GM12891 (cell line): ENCODE measurements at regions not wholly inside any gene's neighbourhood (a gene's known extent, or its start where the extent isn't known, plus 50 kb on each side); places are given as distances from the start of the nearest gene placed in this dataset.

ENCODE experiments used
- DNase-seq: peaks from one replicate; pipeline ENCODE4 v3.0.0; 2011; ENCODE audit warnings: low spot score; ENCODE audit not compliant: insufficient read length
- FAIRE-seq: peaks from 2 replicates; lab custom pipeline; 2011; peaks lifted over from hg19 to GRCh38; lab: Jason Lieb, UNC
- PAX5 ChIP-seq: IDR thresholded peaks from 2 replicates; pipeline ENCODE4 v1.6.1; 2011; ENCODE audit warnings: low read length, moderate library complexity, mild to moderate bottlenecking; ENCODE audit not compliant: insufficient read depth, severe bottlenecking
- POLR2A ChIP-seq: IDR thresholded peaks from 2 replicates; pipeline ENCODE4 v1.6.1; 2011; ENCODE audit warnings: low read depth, low read length, control low read depth
- POLR2AphosphoS5 ChIP-seq: IDR thresholded peaks from 2 replicates; pipeline ENCODE4 v1.6.1; 2011; ENCODE audit warnings: low read depth, low read length, control low read depth
- POU2F2 ChIP-seq: IDR thresholded peaks from 2 replicates; pipeline ENCODE4 v1.6.1; 2011; ENCODE audit warnings: low read depth, mild to moderate bottlenecking, control low read depth, low read length, moderate library complexity
- SPI1 ChIP-seq: IDR thresholded peaks from 2 replicates; pipeline ENCODE4 v1.6.1; 2011; ENCODE audit warnings: low read depth, low read length, control low read depth
- TAF1 ChIP-seq: IDR thresholded peaks from 2 replicates; pipeline ENCODE4 v1.6.1; 2011; ENCODE audit warnings: low read depth, low read length, control low read depth

- DNase-seq, result no peak
- no peak for TF ChIP-seq POLR2AphosphoS5
- TF ChIP-seq POLR2A, result no peak
- TF ChIP-seq PAX5, result no peak
- TF ChIP-seq TAF1, result no peak
- no peak for TF ChIP-seq SPI1
- no peak for TF ChIP-seq POU2F2
- no peak for FAIRE-seq
Observed at GRCh38 chr11:103749158-103749557, 287.3 kb upstream of the DDI1 start.

- TF ChIP-seq POLR2AphosphoS5, result no peak
- no peak for TF ChIP-seq PAX5
- no peak for TF ChIP-seq TAF1
- no peak for TF ChIP-seq SPI1
- no peak for TF ChIP-seq POLR2A
- no peak for TF ChIP-seq POU2F2
- DNase-seq (no peak), FAIRE-seq (no peak)
Observed at GRCh38 chr11:103768816-103769215, 267.6 kb upstream of the DDI1 start.

GRCh38 chr11:103773059-103773458 lies 263.4 kb upstream of the DDI1 start:
- TF ChIP-seq POLR2A (no peak), SPI1 (no peak), TAF1 (no peak), POU2F2 (no peak), POLR2AphosphoS5 (no peak), PAX5 (no peak)
- FAIRE-seq (no peak), DNase-seq (no peak)

GRCh38 chr11:103773537-103773936 lies 262.9 kb upstream of the DDI1 start:
- no peak for TF ChIP-seq POU2F2
- no peak for TF ChIP-seq POLR2A
- no peak for FAIRE-seq
- DNase-seq, result no peak

- DNase-seq (no peak), FAIRE-seq (no peak)
- TF ChIP-seq PAX5 (no peak), POLR2AphosphoS5 (no peak), SPI1 (no peak), POLR2A (no peak), POU2F2 (no peak), TAF1 (no peak)
Observed at GRCh38 chr11:103779054-103779453, 257.4 kb upstream of the DDI1 start.

- no peak for DNase-seq
- TF ChIP-seq SPI1 (no peak), POU2F2 (no peak), TAF1 (no peak), POLR2AphosphoS5 (no peak), POLR2A (no peak), PAX5 (no peak)
- FAIRE-seq, result no peak
Observed at GRCh38 chr11:103789952-103790351, 246.5 kb upstream of the DDI1 start.

GRCh38 chr11:103792981-103793468 lies 243.4 kb upstream of the DDI1 start:
- no peak for FAIRE-seq
- no peak for TF ChIP-seq POU2F2
- TF ChIP-seq TAF1, result no peak
- TF ChIP-seq POLR2AphosphoS5, result no peak
- TF ChIP-seq PAX5, result no peak
- no peak for TF ChIP-seq POLR2A
- TF ChIP-seq SPI1, result no peak
- no peak for DNase-seq

GRCh38 chr11:103794262-103794661 lies 242.2 kb upstream of the DDI1 start:
- DNase-seq, result no peak
- TF ChIP-seq POLR2AphosphoS5, result no peak
- FAIRE-seq, result no peak

- FAIRE-seq (no peak), DNase-seq (no peak)
- TF ChIP-seq POU2F2 (no peak), TAF1 (no peak), PAX5 (no peak), POLR2A (no peak), SPI1 (no peak), POLR2AphosphoS5 (no peak)
Observed at GRCh38 chr11:103798026-103798425, 238.4 kb upstream of the DDI1 start.

GRCh38 chr11:103798446-103798845 lies 238.0 kb upstream of the DDI1 start:
- no peak for DNase-seq
- TF ChIP-seq SPI1, result no peak
- TF ChIP-seq PAX5, result no peak
- FAIRE-seq, result no peak
